WI38 (cell line): ENCODE measurements at regions not wholly inside any gene's neighbourhood (a gene's known extent, or its start where the extent isn't known, plus 50 kb on each side); places are given as distances from the start of the nearest gene placed in this dataset.

Experiments
- H3K4me3 ChIP-seq: 2 replicates; pipeline ENCODE4 v1.5.1; 2011; ENCODE audit warnings: low read depth, mild to moderate bottlenecking, control low read depth, low read length
- TF ChIP-seq, protein P1 (sequence below): IDR thresholded peaks from 2 replicates; pipeline ENCODE4 v1.5.1; 2012; ENCODE audit warnings: low read depth, mild to moderate bottlenecking, control low read depth, low read length

GRCh38 chr9:38119560-38120236 lies 50.7 kb upstream of the SHB start:
- TF ChIP-seq, protein P1, sequence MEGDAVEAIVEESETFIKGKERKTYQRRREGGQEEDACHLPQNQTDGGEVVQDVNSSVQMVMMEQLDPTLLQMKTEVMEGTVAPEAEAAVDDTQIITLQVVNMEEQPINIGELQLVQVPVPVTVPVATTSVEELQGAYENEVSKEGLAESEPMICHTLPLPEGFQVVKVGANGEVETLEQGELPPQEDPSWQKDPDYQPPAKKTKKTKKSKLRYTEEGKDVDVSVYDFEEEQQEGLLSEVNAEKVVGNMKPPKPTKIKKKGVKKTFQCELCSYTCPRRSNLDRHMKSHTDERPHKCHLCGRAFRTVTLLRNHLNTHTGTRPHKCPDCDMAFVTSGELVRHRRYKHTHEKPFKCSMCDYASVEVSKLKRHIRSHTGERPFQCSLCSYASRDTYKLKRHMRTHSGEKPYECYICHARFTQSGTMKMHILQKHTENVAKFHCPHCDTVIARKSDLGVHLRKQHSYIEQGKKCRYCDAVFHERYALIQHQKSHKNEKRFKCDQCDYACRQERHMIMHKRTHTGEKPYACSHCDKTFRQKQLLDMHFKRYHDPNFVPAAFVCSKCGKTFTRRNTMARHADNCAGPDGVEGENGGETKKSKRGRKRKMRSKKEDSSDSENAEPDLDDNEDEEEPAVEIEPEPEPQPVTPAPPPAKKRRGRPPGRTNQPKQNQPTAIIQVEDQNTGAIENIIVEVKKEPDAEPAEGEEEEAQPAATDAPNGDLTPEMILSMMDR = no peak
- H3K4me3 ChIP-seq = no peak overlapping the region

GRCh38 chr9:38118862-38119438 lies 49.9 kb upstream of the SHB start:
- TF ChIP-seq, protein P1 = no peak

More at GRCh38 chr9:38118862-38119438, 49.9 kb upstream of the SHB start:
- no peak overlapping the region for H3K4me3 ChIP-seq
